HG03135 (cell line): ENCODE measurements at regions not wholly inside any gene's neighbourhood (a gene's known extent, or its start where the extent isn't known, plus 50 kb on each side); places are given as distances from the start of the nearest gene placed in this dataset.
"Not testable (repeated sequence)": the region's sequence is repeated elsewhere in the genome, so short reads cannot be mapped to it uniquely, and the experiment has no call there.

Experiments used
- ATAC-seq: cut with Tn5 transposase; IDR thresholded peaks from one replicate; pipeline ENCODE4 v1.9.1; 2021; ENCODE audit warnings: mild to moderate bottlenecking, moderate library complexity; ENCODE audit not compliant: unreplicated experiment

DNA sequence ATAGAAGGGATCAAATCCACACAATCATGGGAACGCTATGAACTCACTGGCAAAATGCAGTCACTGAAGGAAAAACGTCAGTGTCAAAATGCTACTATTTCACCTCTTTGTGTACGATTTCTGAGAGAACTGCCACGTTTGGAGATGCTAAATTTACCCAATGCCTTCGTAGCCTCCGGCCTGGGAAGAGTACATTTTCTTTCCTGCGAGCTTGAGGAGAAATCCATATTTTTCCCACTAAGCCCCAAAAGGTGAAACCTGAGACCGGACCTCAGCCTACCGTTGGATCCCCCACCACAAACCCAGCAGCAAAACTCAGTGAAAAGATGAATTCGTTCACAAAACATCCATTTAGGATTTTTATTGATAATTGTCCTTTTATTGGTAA is 131.7 kb downstream of the GPX5 start:
- ATAC-seq = no peak

DNA sequence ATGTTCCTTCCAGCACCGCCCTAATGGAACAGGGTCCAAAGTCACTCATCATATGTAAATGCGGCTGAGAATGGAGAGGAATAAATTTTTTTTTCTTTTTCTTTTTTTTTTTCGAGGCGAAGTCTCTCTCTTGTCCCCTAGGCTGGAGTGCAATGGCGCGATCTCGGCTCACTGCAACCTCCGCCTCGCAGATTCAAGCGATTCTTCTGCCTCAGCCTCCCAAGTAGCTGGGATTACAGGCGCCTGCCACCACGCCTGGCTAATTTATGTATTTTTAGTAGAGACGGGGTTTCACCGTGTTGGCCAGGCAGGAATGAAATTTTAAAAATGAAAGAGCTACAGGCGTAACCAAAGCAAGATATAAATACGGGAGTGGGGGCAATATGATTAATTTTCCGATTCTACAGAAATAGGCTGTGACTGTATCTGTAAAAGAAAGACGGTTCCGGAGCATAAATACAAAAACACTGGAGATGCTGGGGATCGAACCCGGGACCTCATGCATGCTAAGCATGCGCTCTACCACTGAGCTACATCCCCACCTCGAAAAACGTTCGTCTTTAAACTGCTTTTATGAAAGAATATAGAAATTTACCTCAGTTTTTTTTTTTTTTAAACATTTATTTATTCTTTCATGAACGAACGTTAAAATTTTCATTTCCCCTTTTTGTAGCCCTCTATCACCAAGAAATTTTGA is 132.2 kb downstream of the GPX5 start:
- no peak for ATAC-seq

DNA sequence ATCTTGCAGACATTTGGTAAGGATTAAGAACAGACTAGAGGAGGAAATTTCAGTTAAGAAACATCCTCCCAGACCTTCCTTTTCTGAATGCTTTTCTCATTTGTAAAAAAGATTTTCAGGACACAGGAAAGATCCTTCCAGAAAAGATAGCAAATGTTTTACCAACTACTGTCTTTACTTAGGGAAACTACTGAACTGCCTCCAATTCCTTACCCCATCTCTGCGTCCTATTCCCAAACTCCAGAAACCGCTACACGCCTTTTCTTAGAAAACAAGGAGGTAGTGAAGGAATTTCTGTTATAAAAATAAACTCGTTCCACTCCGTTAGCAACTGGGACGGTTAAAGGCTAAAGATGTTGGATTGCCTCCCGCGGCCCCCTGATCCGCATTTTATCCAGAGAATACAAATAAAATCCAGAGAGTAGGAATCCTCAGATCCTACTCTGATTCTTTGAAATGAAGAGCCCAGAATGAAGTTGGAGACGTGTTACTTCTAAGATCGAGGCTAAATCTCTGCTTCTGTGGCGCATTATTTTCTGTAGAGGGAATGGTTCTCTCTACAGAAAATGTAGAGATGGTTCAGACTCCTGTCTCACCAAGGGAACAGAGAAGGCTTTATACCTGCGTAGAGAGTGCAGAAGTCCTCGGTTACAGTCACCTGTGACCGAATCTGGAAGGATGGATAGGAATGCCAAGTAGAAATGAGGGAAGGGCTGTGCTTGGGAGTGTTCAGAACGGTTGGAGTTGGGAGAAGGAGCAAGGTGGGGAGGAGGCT is 133.0 kb downstream of the GPX5 start:
- ATAC-seq = no peak

DNA sequence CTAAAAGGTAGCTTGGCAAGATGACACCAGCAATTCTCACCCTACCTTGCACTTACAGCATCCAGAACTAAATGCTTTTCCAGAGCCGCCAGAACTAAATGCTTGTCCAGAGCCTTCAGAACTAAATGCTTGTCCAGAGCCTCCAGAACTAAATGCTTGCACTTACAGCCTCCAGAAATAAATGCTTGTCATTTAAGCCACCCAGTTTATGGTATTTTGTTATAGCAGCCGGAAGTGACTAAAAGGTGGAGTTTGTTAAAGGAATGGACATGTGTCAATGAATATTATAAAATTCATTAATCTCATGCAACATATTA is 133.5 kb downstream of the GPX5 start:
- no peak for ATAC-seq

DNA sequence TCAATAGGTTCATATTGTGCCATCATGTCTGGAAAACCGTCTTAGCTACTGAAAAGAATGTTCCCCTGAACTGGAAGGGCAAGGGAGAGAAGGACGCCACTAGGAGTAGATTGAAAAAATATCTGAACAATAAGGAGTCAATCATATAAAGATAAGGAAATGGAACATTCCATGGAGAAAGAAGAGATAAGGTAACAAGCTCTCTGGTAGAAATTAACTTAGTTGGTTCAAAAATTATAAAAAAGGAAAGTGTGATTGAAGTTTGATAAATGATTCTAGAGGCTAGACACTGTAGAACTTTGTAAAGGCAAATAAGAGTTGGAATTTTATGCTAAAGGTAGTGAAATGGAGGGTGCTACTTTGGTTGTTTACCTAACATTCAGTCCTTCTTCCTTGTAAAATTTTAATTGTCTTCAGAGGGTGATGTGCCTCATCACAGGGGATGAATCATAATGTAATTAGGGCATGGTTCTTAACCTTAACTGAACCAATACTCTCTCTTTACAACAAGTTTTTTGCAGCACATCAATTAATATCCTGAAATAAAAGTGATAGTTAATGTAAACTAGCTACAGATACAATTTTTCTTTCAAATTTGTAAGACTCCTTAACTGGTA is 135.5 kb downstream of the GPX5 start:
- ATAC-seq = no peak

DNA sequence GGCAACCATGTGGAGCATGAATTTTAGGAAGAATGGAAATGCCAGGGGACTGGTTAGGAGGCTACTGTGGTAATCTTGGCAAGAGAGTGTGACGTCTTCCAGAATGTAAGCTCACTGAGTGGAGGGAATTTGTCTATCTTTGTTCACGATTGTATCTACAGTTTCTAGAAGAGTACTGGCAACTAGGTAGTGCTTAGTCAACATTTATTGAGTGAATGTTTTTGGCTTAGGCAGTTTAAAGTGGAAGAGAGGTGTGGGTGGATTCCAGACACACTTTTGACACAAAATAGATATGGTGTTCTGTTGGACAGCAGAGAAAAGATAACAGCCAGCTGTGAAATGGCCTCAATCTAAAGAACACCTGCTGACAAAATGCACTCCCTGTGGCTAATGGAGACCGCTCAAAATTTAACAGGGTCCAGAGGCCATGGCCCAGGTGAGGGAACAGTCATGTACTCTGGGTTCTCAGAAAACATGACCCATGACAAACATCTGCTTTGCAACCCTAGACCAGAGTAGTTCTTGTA is 139.3 kb downstream of the GPX5 start:
- no peak for ATAC-seq

DNA sequence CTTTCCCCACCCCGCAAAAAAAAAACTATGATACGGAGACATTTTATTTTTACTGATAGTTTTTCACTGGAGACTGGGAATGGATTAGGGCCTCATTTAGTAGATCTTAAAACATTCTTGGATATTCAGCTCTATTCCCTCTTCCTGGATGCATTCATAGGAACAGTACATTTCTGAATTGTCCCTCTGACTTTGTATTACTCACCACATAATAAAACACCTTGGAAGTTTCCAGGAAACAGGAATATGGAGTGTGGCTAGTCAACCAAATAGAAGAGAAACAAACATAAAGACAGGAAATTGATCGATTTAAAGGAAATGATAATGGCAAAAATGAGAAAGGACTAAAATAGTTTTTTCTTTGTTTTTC is 147.7 kb downstream of the GPX5 start:
- ATAC-seq = no peak

DNA sequence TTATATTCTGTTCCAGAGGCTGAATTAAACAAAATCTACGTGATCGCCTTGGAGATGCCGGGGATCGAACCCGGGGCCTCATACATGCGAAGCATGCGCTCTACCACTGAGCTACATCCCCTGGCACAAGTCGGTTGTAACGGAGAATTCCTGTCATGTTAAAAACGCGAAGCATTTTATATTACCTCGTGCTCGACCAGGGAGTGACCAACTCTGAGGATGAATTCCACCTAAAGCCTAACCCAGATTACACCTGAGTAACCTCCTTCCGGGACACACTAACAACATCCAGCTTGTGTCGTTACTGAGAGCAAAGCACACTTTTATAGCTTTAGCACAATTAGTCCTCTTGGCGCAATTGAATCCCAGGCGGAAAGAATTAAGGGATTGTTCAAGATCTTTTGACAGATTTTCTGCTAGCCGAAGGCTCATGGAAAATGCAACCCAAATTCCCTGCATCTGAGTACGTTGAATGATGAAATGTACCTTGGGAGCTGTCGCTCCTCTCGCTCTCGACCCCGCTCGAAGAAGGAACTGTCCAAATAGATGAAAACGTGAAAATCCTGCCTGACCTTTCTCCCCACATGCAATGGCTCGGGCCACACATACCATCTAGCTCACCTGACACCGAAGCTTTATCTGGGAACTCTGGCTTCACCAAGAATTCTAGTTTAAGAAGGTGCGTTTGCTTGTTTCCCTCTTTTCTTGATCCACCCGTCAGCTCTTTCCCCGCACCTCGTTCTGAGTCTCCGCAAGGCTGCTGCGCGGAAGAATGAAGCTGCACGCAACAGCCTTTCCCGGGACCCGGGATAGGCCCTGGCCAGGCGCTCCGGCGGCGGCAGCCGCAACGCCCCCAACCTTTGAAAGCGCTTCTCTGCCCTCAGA is 148.3 kb downstream of the GPX5 start:
- ATAC-seq = no peak

DNA sequence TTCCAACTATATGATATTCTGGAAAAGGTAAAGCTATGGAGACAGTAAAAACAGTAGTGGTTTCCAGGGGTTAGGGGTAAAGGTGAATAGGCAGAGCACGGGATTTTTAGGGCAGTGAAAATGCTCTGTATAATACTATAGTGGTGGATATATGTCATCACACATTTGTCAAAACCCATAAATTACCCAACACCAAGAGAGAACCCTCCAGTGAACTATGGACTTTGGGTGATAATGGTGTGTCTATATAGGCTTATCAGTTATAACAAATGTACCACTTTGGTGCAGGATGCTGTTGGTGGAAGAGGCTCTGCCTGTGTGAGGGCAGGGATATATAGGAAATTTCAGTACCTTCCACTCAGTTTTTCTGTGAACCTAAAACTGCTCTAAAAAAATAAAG is 149.9 kb downstream of the GPX5 start:
- ATAC-seq = no peak

DNA sequence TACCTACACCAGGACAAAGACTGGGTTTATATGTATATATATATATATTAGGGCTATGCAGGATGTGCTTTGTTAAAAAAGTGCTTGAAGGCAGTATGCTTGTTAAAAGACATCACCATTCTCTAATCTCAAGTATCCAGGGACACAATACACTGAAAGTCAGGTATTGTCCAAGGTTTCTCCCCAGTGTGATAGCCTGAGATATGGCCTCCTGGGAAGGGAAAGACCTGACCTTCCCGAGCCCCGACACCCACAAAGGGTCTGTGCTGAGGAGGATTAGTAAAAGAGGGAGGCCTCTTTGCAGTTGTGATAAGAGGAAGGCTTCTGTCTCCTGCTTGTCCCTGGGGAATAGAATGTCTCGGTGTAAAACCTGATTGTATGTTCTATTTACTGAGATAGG is 156.9 kb downstream of the GPX5 start:
- ATAC-seq = no peak

DNA sequence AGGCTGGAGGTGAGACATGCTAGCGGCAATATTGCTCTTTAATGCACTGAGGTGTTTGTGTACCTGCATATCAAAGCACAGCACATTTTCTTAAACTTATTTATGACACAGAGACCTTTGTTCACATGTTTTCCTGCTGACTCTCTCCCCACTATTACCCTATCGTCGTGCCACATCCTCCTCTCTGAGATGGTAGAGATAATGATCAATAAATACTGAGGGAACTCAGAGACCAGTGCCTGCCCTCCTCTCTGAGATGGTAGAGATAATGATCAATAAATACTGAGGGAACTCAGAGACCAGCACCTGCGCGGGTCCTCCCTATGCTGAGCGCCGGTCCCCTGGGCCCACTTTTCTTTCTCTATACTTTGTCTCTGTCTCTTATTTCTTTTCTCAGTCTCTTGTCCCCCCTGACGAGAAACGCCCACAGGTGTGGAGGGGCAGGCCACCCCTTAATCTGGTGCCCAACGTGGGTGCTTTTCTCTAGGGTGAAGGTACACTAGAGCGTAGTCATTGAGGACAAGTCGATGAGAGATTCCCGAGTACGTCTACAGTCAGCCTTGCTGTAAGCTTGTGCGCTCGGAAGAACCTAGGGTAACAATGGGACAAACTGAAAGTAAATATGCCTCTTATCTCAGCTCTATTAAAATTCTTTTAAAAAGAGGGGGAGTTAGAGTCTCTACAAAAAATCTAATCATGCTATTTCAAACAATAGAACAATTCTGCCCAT is 157.4 kb downstream of the GPX5 start:
- not testable (repeated sequence) for ATAC-seq

DNA sequence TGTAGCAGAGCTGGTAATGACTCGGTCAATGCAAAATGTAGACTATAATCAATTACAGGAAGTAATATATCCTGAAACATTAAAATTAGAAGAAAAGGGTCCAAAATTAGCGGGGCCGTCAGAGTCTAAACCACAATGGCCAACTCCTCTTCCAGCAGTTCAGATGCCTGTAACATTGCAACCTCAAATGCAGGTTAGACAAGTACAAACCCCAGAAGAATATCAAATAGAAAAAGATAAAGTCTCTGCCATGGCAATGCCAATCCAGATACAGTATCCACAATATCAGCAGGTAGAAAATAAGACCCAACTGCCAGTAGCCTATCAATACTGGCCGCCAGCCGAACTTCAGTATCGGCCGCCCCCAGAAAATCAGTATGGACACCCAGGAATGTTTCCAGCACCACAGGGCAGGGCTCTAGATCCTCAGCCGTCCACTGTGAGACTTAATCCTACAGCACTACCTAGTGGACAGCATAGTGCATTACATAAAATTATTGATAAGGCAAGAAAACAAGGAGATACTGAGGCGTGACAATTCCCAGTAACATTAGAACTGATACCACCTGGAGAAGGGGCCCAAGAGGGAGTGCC is 158.4 kb downstream of the GPX5 start:
- ATAC-seq = no peak

DNA sequence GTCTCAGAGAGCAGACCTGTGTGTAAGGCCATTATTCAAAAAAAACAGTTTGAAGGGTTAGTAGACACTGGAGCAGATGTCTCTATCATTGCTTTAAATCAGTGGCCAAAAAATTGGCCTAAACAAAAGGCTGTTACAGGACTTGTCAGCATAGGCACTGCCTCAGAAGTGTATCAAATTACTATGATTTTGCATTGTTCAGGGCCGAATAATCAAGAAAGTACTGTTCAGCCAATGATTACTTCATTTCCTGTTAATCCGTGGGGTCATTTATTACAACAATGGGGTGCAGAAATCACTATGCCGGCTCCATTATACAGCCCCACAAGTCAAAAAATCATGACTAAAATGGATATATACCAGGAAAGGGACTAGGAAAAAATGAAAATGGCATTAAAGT is 160.3 kb downstream of the GPX5 start:
- not testable (repeated sequence) for ATAC-seq

DNA sequence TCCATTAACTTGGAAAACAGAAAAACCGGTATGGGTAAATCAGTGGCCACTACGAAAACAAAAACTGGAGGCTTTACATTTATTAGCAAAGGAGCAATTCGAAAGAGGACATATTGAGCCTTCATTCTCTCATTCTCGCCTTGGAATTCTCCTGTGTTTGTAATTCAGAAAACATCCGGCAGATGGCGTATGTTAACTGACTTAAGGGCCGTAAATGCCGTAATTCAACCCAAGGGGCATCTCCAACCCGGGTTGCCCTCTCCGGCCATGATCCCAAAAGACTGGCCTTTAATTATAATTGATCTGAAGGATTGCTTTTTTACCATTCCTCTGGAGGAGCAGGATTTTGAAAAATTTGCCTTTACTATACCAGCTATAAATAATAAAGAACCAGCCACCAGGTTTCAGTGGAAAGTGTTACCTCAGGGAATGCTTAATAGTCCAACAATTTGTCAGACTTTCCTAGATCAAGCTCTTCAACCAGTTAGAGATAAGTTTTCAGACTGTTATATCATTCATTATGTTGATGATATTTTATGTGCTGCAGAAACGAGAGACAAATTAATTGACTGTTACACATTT is 160.9 kb downstream of the GPX5 start:
- ATAC-seq = not testable (repeated sequence)

DNA sequence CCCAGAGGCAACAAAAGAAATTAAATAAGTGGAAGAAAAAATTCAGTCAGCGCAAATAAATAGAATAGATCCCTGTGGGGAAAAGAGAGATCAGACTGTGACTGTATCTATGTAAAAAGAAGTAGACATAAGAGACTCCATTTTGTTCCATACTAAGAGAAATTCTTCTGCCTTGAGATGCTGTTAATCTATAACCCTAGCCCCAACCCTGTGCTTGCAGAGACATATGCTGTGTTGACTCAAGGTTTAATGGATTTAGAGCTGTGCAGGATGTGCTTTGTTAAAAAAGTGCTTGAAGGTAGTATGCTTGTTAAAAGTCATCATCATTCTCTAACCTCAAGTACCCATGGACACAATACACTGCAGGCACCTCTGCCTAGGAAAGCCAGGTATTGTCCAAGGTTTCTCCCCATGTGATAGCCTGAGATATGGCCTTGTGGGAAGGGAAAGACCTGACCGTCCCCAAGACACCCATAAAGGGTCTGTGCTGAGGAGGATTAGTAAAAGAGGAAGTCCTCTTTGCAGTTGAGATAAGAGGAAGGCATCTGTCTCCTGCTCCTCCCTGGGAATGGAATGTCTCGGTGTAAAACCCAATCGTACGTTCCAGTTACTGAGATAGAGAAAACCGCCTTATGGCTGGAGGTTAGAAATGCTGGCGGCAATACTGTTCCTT is 161.8 kb downstream of the GPX5 start:
- not testable (repeated sequence) for ATAC-seq

DNA sequence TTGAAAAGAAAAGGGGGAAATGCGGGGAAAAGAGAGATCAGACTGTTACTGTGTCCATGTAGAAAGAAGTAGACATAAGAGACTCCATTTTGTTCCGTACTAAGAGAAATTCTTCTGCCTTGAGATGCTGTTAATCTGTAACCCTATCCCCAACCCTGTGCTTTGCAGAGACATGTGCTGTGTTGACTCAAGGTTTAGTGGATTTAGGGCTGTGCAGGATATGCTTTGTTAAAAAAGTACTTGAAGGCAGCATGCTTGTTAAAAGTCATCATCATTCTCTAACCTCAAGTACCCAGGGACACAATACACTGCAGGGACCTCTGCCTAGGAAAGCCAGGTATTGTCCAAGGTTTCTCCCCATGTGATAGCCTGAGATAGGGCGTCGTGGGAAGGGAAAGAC is 166.3 kb downstream of the GPX5 start:
- not testable (repeated sequence) for ATAC-seq

DNA sequence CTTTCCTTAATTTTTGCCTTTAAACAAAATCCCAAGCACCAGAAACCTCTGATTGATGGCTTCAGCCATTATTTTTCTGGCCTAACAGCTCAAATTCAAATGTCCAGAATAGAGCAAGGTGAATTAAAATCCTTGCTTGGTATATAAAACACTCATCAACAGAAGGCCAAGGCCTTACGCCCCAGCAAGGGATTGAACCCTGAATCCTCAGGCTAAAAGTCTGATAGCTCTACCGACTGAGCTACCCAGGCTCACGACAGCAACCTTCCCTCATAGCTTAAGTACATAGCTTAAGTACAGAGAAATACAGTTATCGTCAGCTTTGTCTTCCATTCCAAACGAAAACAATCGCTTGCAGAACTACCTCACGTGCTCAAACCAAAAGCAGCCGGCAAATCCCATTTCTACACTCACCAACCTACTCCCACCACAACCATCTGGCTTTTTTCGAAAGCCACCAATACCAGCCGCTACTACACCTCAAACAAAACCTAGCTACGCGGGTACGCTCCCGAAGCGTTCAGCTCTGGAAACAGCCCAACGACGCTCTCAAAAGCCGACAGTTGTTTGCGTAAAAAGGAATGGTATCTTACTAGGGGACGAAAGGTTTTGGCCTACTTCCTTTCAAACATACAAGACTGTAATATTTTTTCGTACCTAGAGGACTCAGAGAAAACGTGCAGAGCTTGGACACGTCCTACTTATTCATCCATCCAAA is 167.5 kb downstream of the GPX5 start:
- ATAC-seq = no peak

DNA sequence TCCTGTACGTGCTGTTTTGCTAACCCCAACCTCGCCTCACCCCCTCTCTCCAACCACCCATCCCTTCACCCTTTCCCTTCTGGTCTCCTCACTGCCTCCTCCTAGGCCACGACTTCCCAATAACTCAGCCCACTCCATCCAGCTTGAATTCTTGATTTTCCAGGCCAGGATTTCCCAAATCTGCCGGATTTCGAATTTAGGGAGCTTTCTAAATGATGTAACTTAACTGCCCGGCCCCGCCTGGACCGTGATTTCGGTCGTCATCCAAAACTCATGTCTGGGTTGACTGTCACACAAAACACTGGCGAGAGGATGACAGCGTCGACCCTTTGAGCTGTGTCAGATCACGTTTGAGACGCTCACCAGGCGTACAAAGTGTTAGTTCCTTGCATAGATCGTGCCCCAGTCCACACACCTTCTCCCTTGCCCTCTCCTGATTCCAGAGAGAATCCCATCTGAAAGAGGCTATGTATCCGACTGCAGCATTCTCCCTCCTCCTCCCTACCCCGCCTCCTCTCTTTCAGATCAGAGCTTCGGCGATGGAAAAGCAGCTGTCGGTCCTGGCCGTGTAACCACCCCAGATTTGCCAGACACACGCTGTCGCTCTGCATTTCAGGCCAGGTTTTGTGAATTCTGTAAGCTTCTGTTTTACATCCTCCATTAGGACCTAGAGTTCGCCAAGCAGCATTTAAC is 168.2 kb downstream of the GPX5 start:
- ATAC-seq = no peak
